ENCODE measurements at regions not wholly inside any gene's neighbourhood (a gene's known extent, or its start where the extent isn't known, plus 50 kb on each side); places are given as distances from the start of the nearest gene placed in this dataset.

GRCh38 chr9:107945961-107946360, 456.4 kb upstream of the KLF4 start:
- Histone ChIP-seq H3K9me1 (replicated peaks; ENCODE audit: control insufficient read depth, extremely low read depth, insufficient read depth, low read length) (no peaks in the 10 kb centered on the region), H4K20me1 (replicated peaks; ENCODE audit: control insufficient read depth, extremely low read depth, insufficient read depth, low read length) (no peaks in the 10 kb centered on the region), H3K27ac (ENCODE audit: insufficient read depth, low read depth, low read length) (no peak overlapping the region), H3K9ac (replicated peaks; ENCODE audit: extremely low read depth, insufficient read depth, low read length) (no peak overlapping the region), H3K4me3 (replicated peaks in 1 of 3; ENCODE audit: insufficient read depth in 1 of 3, low read depth in 1 of 3, low read length in 3 of 3) (no peak overlapping the region), H3K36me3 (ENCODE audit: control insufficient read depth in 2 of 2, extremely low read depth in 1 of 2, insufficient read depth in 2 of 2, low read length in 2 of 2) (no peaks in the 10 kb centered on the region), H3K27me3 (ENCODE audit: control insufficient read depth in 2 of 2, insufficient read depth in 2 of 2, low read length in 2 of 2) (no peaks in the 10 kb centered on the region), H3K4me1 (ENCODE audit: control insufficient read depth, extremely low read depth, insufficient read depth, low read length) (no peaks in the 10 kb centered on the region), H3K79me2 (ENCODE audit: control insufficient read depth, insufficient read depth, low read length) (no peaks in the 10 kb centered on the region), H3K4me2 (ENCODE audit: insufficient read depth, low read length) (no peak overlapping the region), H2AFZ (ENCODE audit: low read depth, low read length) (no peak overlapping the region), H3K9me3 (replicated peaks; ENCODE audit: control insufficient read depth, insufficient read depth, low read length) (no peaks in the 10 kb centered on the region)
- no TSS peak for BruUV-seq (replicated peaks)
- DNase-seq (ENCODE audit: low read depth, low spot score) (no peak), FAIRE-seq (no peak)
- ChIA-PET CTCF (no interaction called here), POLR2A (no interaction called here)
- intact Hi-C loops (cut with micrococcal nuclease) = no loop called here
- dilution Hi-C loops (cut with MboI; ENCODE audit: extremely low pct_ligation_motif_present, low sequenced_read_pairs) = no loop called here
- TF ChIP-seq MAX (IDR thresholded peaks at IDR 0.05; ENCODE audit: insufficient read depth, insufficient read length) = no peak

- no peak for FAIRE-seq
- no TSS peak for BruUV-seq (replicated peaks)
These were observed 455.9 kb upstream of the KLF4 start for GRCh38 chr9:107945493-107945892.

More at GRCh38 chr9:107945493-107945892, 455.9 kb upstream of the KLF4 start:
- no peaks in the 10 kb centered on the region for H3K79me2 ChIP-seq (ENCODE audit: control insufficient read depth, insufficient read depth, low read length)
- no peaks in the 10 kb centered on the region for H3K36me3 ChIP-seq (ENCODE audit: control insufficient read depth in 2 of 2, extremely low read depth in 1 of 2, insufficient read depth in 2 of 2, low read length in 2 of 2)
- intact Hi-C loops (cut with micrococcal nuclease) = no loop called here
- H3K27ac ChIP-seq (ENCODE audit: insufficient read depth, low read depth, low read length) = no peak overlapping the region
- dilution Hi-C loops (cut with MboI; ENCODE audit: extremely low pct_ligation_motif_present, low sequenced_read_pairs) = no loop called here
- H3K4me2 ChIP-seq (ENCODE audit: insufficient read depth, low read length) = no peak overlapping the region
- H2AFZ ChIP-seq (ENCODE audit: low read depth, low read length) = no peak overlapping the region
- ChIA-PET CTCF (interaction anchor here (1.7 kb wide), 1 partner anchor 16 kb away, joined by 3 read pairs; no protein-coding TSS in a partner anchor), POLR2A (no interaction called here)
- H3K9me1 ChIP-seq (replicated peaks; ENCODE audit: control insufficient read depth, extremely low read depth, insufficient read depth, low read length) = no peaks in the 10 kb centered on the region
- no peaks in the 10 kb centered on the region for H4K20me1 ChIP-seq (replicated peaks; ENCODE audit: control insufficient read depth, extremely low read depth, insufficient read depth, low read length)
- no peak overlapping the region for H3K9ac ChIP-seq (replicated peaks; ENCODE audit: extremely low read depth, insufficient read depth, low read length)
- no peaks in the 10 kb centered on the region for H3K9me3 ChIP-seq (replicated peaks; ENCODE audit: control insufficient read depth, insufficient read depth, low read length)
- no peak overlapping the region for H3K4me3 ChIP-seq (replicated peaks in 1 of 3; ENCODE audit: insufficient read depth in 1 of 3, low read depth in 1 of 3, low read length in 3 of 3)
- no peaks in the 10 kb centered on the region for H3K27me3 ChIP-seq (ENCODE audit: control insufficient read depth in 2 of 2, insufficient read depth in 2 of 2, low read length in 2 of 2)
- TF ChIP-seq MAX (IDR thresholded peaks at IDR 0.05; ENCODE audit: insufficient read depth, insufficient read length) (no peak), MYC (IDR thresholded peaks at IDR 0.05; ENCODE audit: low read depth, low read length) (no peak), POLR2A (IDR thresholded peaks at IDR 0.05; ENCODE audit: low read depth, low read length) (no peak), CTCF (IDR thresholded peaks at IDR 0.05; ENCODE audit: extremely low read depth in 1 of 2, insufficient read depth in 1 of 2, low read depth in 1 of 2, low read length in 2 of 2) (no peak), EZH2 (IDR thresholded peaks at IDR 0.05; ENCODE audit: borderline replicate concordance, low read depth, low read length, severe bottlenecking) (no peak), JUN (IDR thresholded peaks at IDR 0.05; ENCODE audit: borderline replicate concordance, insufficient read depth, insufficient read length, low read depth) (no peak), FOS (IDR thresholded peaks at IDR 0.05; ENCODE audit: borderline replicate concordance, insufficient read depth, low read length) (no peak), POLR2AphosphoS5 (IDR thresholded peaks at IDR 0.05; ENCODE audit: insufficient read depth, low read depth, low read length) (no peak), GATA2 (IDR thresholded peaks at IDR 0.05; ENCODE audit: insufficient read depth, insufficient read length, low read depth, low read length) (no peak)
- no peak for DNase-seq (ENCODE audit: low read depth, low spot score)
- no peaks in the 10 kb centered on the region for H3K4me1 ChIP-seq (ENCODE audit: control insufficient read depth, extremely low read depth, insufficient read depth, low read length)

Data from endothelial cell of umbilical vein (primary cell).